HG03139 (cell line): ENCODE measurements at regions not wholly inside any gene's neighbourhood (a gene's known extent, or its start where the extent isn't known, plus 50 kb on each side); places are given as distances from the start of the nearest gene placed in this dataset.
"Not testable (repeated sequence)": the region's sequence is repeated elsewhere in the genome, so short reads cannot be mapped to it uniquely, and the experiment has no call there.

ENCODE experiments used
- ATAC-seq: cut with Tn5 transposase; IDR thresholded peaks from one replicate; pipeline ENCODE4 v1.9.1; 2021; ENCODE audit not compliant: unreplicated experiment

- ATAC-seq = no peak
Observed at GRCh38 chr13:59439776-59440428, 723.8 kb downstream of the DIAPH3 start.

- ATAC-seq = not testable (repeated sequence)
Observed at GRCh38 chr13:59441068-59441467, 722.7 kb downstream of the DIAPH3 start.

- ATAC-seq = no peak
Observed at GRCh38 chr13:59441596-59442280, 722.0 kb downstream of the DIAPH3 start.

- ATAC-seq = no peak
Observed at GRCh38 chr13:59442461-59442860, 721.3 kb downstream of the DIAPH3 start.

- no peak for ATAC-seq
Observed at GRCh38 chr13:59442944-59443486, 720.7 kb downstream of the DIAPH3 start.

- no peak for ATAC-seq
Observed at GRCh38 chr13:59444210-59444857, 719.4 kb downstream of the DIAPH3 start.

- ATAC-seq = no peak
Observed at GRCh38 chr13:59445812-59446211, 717.9 kb downstream of the DIAPH3 start.

GRCh38 chr13:59446391-59446790, 717.3 kb downstream of the DIAPH3 start:
- no peak for ATAC-seq

- ATAC-seq = no peak
Observed at GRCh38 chr13:59447031-59447430, 716.7 kb downstream of the DIAPH3 start.

GRCh38 chr13:59447846-59448620, 715.7 kb downstream of the DIAPH3 start:
- ATAC-seq = no peak

GRCh38 chr13:59449750-59450149, 714.0 kb downstream of the DIAPH3 start:
- no peak for ATAC-seq

GRCh38 chr13:59450229-59450628, 713.5 kb downstream of the DIAPH3 start:
- no peak for ATAC-seq

- no peak for ATAC-seq
Observed at GRCh38 chr13:59451236-59451635, 712.5 kb downstream of the DIAPH3 start.

GRCh38 chr13:59452189-59452890, 711.4 kb downstream of the DIAPH3 start:
- ATAC-seq = no peak

GRCh38 chr13:59458908-59459579, 704.7 kb downstream of the DIAPH3 start:
- ATAC-seq = no peak

GRCh38 chr13:59459972-59460371, 703.8 kb downstream of the DIAPH3 start:
- ATAC-seq = no peak

- no peak for ATAC-seq
Observed at GRCh38 chr13:59461411-59461810, 702.3 kb downstream of the DIAPH3 start.

GRCh38 chr13:59463023-59463422, 700.7 kb downstream of the DIAPH3 start:
- no peak for ATAC-seq

GRCh38 chr13:59464926-59465325, 698.8 kb downstream of the DIAPH3 start:
- no peak for ATAC-seq

- no peak for ATAC-seq
Observed at GRCh38 chr13:59468396-59468795, 695.3 kb downstream of the DIAPH3 start.
